RWPE2 (cell line): ENCODE measurements at regions not wholly inside any gene's neighbourhood (a gene's known extent, or its start where the extent isn't known, plus 50 kb on each side); places are given as distances from the start of the nearest gene placed in this dataset.

Experiments
- ATAC-seq: fragments of 200-7000 bp; cut with Tn5 transposase; 3 replicates; pipeline ENCODE4 v1.9.1; 2021; ENCODE audit warnings: low read depth
- DNase-seq: peaks from one replicate; pipeline ENCODE4 v3.0.0-alpha.2; 2020; ENCODE audit warnings: low spot score
- H3K27ac ChIP-seq: fragments of 450-650 bp; 2 replicates; pipeline ENCODE4 v1.5.1; 2017; ENCODE audit warnings: mild to moderate bottlenecking; ENCODE audit not compliant: poor library complexity, severe bottlenecking
- H3K27me3 ChIP-seq: fragments of 250-450 bp; sonication (Bioruptor Pico); 2 replicates; pipeline ENCODE4 v1.5.1; 2021; ENCODE audit warnings: mild to moderate bottlenecking, moderate library complexity; ENCODE audit not compliant: insufficient read depth, poor library complexity, severe bottlenecking
- H3K36me3 ChIP-seq: fragments of 250-450 bp; sonication (Bioruptor Pico); 2 replicates; pipeline ENCODE4 v1.5.1; 2020; ENCODE audit warnings: low read depth, mild to moderate bottlenecking, moderate library complexity
- H3K4me1 ChIP-seq: fragments of 250-450 bp; sonication (Bioruptor Pico); 2 replicates; pipeline ENCODE4 v1.5.1; 2021; ENCODE audit warnings: mild to moderate bottlenecking, moderate library complexity; ENCODE audit not compliant: insufficient read depth, poor library complexity, severe bottlenecking
- H3K4me3 ChIP-seq: fragments of 250-450 bp; sonication (Bioruptor Pico); 2 replicates; pipeline ENCODE4 v1.5.1; 2021; ENCODE audit warnings: mild to moderate bottlenecking, moderate library complexity; ENCODE audit not compliant: severe bottlenecking
- H3K9me3 ChIP-seq: fragments of 250-450 bp; sonication (Bioruptor Pico); 2 replicates; pipeline ENCODE4 v1.5.1; 2021; ENCODE audit warnings: mild to moderate bottlenecking, moderate library complexity; ENCODE audit not compliant: severe bottlenecking
- CTCF ChIP-seq: fragments of 450-650 bp; IDR thresholded peaks from one replicate; pipeline ENCODE4 v1.5.1; 2017; ENCODE audit warnings: mild to moderate bottlenecking, moderate library complexity; ENCODE audit not compliant: poor library complexity, severe bottlenecking

- ATAC-seq, result no peak
- H3K9me3 ChIP-seq, result no peaks in the 10 kb centered on the region
- H3K27ac ChIP-seq, result no peak overlapping the region
- no peaks in the 10 kb centered on the region for H3K36me3 ChIP-seq
- no peaks in the 10 kb centered on the region for H3K27me3 ChIP-seq
- no peaks in the 10 kb centered on the region for H3K4me1 ChIP-seq
- DNase-seq, result no peak
- TF ChIP-seq CTCF, result no peak
- no peak overlapping the region for H3K4me3 ChIP-seq
These were observed 1416.0 kb upstream of the ALCAM start for GRCh38 chr3:103950676-103951075.

- H3K27ac ChIP-seq, result no peak overlapping the region
- no peak for TF ChIP-seq CTCF
- H3K27me3 ChIP-seq, result no peaks in the 10 kb centered on the region
- no peaks in the 10 kb centered on the region for H3K9me3 ChIP-seq
- H3K4me3 ChIP-seq, result no peak overlapping the region
- no peaks in the 10 kb centered on the region for H3K4me1 ChIP-seq
- DNase-seq, result no peak
- no peaks in the 10 kb centered on the region for H3K36me3 ChIP-seq
- no peak for ATAC-seq
These were observed 1412.9 kb upstream of the ALCAM start for GRCh38 chr3:103953796-103954195.

GRCh38 chr3:103960819-103961218, 1405.9 kb upstream of the ALCAM start:
- Histone ChIP-seq H3K36me3 (no peaks in the 10 kb centered on the region), H3K4me3 (no peak overlapping the region), H3K9me3 (no peaks in the 10 kb centered on the region), H3K27me3 (no peaks in the 10 kb centered on the region), H3K27ac (no peak overlapping the region), H3K4me1 (no peaks in the 10 kb centered on the region)
- ATAC-seq (no peak), DNase-seq (no peak)
- TF ChIP-seq CTCF, result no peak

GRCh38 chr3:103963599-103963998, 1403.1 kb upstream of the ALCAM start:
- no peaks in the 10 kb centered on the region for H3K9me3 ChIP-seq
- no peaks in the 10 kb centered on the region for H3K27me3 ChIP-seq
- TF ChIP-seq CTCF, result no peak
- no peak overlapping the region for H3K27ac ChIP-seq
- no peaks in the 10 kb centered on the region for H3K36me3 ChIP-seq
- DNase-seq, result no peak
- no peak; the same call in 2 of the 3 replicates for ATAC-seq
- H3K4me1 ChIP-seq, result no peaks in the 10 kb centered on the region
- no peak overlapping the region for H3K4me3 ChIP-seq

GRCh38 chr3:103965764-103966163, 1400.9 kb upstream of the ALCAM start:
- DNase-seq (no peak), ATAC-seq (no peak)
- Histone ChIP-seq H3K27me3 (no peaks in the 10 kb centered on the region), H3K9me3 (no peaks in the 10 kb centered on the region), H3K4me1 (no peaks in the 10 kb centered on the region), H3K27ac (no peak overlapping the region), H3K4me3 (no peak overlapping the region), H3K36me3 (no peaks in the 10 kb centered on the region)
- TF ChIP-seq CTCF, result no peak
